Activated T-helper 17 cell treated with anti-CD3 and anti-CD28 coated beads, Interleukin-2, amount 50 U/mL, for 72 hours (primary cell): ENCODE measurements at regions not wholly inside any gene's neighbourhood (a gene's known extent, or its start where the extent isn't known, plus 50 kb on each side); places are given as distances from the start of the nearest gene placed in this dataset.
"Not testable (repeated sequence)": the region's sequence is repeated elsewhere in the genome, so short reads cannot be mapped to it uniquely, and the experiment has no call there.

Source experiments
- ATAC-seq: fragments of 150-1000 bp; cut with Tn5 transposase; replicated peaks from 2 replicates; pipeline ENCODE4 v1.10.0; 2021; ENCODE audit warnings: mild to moderate bottlenecking, moderate library complexity
- H3K27ac Mint-ChIP-seq: one replicate; pipeline ENCODE4 v1.8.0; 2022; ENCODE audit warnings: mixed read lengths
- H3K27me3 Mint-ChIP-seq: one replicate; pipeline ENCODE4 v1.8.0; 2022; ENCODE audit warnings: mixed read lengths
- H3K36me3 Mint-ChIP-seq: one replicate; pipeline ENCODE4 v1.8.0; 2022; ENCODE audit warnings: low read depth, mild to moderate bottlenecking, mixed read lengths
- H3K4me1 Mint-ChIP-seq: one replicate; pipeline ENCODE4 v1.8.0; 2022; ENCODE audit warnings: mixed read lengths
- H3K4me3 Mint-ChIP-seq: one replicate; pipeline ENCODE4 v1.8.0; 2022; ENCODE audit warnings: mild to moderate bottlenecking, mixed read lengths
- H3K9me3 Mint-ChIP-seq: one replicate; pipeline ENCODE4 v1.8.0; 2022; ENCODE audit warnings: mixed read lengths

DNA sequence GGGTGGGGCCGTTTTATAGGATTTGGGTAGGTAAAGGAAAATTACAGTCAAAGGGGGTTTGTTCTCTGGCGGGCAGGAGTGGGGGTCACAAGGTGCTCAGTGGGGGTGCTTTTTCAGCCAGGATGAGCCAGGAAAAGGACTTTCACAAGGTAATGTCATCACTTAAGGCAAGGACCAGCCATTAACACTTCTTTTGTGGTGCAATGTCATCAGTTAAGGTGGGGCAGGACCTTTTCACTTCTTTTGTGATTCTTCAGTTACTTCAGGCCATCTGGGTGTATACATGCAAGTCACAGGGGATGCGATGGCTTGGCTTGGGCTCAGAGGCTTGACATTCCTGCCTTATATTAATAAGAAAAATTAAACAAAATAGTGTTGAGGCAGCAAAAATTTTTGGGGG lies 200.1 kb upstream of the TRPC7 start:
- not testable (repeated sequence) for H3K4me1 Mint-ChIP-seq, H3K27me3 Mint-ChIP-seq, H3K36me3 Mint-ChIP-seq, H3K4me3 Mint-ChIP-seq, ATAC-seq, H3K27ac Mint-ChIP-seq, H3K9me3 Mint-ChIP-seq

- H3K27me3 Mint-ChIP-seq, H3K4me3 Mint-ChIP-seq, H3K27ac Mint-ChIP-seq, H3K4me1 Mint-ChIP-seq, ATAC-seq, H3K9me3 Mint-ChIP-seq, H3K36me3 Mint-ChIP-seq: not testable (repeated sequence)
Observed at GRCh38 chr5:136565050-136565449, 199.7 kb upstream of the TRPC7 start.

DNA sequence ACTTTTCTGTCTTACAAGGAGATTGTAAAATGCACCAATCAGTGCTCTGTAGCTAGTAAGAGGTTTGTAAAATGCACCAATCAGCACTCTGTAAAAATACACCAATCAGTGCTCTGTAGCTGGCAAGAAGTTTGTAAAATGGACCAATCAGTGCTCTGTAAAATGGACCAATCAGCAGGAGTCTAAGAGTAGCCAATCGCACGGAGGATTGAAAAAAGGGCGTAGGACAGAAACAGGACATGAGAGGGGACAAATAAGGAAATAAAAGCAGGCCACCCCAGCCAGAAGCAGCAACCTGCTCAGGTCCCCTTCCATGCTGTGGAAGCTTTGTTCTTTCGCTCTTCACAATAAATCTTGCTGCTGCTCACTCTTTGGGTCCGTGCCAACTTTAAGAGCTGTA lies 199.1 kb upstream of the TRPC7 start:
- H3K27me3 Mint-ChIP-seq, H3K9me3 Mint-ChIP-seq, ATAC-seq, H3K27ac Mint-ChIP-seq, H3K4me1 Mint-ChIP-seq, H3K36me3 Mint-ChIP-seq, H3K4me3 Mint-ChIP-seq: not testable (repeated sequence)

DNA sequence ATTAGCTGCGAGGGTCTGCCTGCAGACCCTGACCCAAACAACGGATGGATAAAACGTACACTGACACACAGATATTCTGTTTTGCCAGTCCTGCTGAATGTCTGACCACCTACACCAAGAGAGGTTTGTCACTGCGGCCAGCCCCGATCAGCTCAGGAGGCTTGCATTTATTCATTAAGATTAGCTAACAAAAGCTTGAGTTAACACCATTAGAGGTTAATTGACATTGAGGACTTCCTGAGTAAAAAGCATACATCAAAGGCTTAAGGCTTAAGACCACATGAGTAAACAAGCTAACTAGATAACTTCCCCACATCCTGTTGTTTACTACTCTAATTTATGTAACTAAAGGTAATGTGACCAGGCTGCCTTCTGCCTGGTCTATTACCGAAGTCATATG lies 198.1 kb upstream of the TRPC7 start:
- Mint-ChIP-seq H3K9me3 (peaks cover 5% of the 10 kb centered on the region), H3K27ac (no peak overlapping the region), H3K4me1 (no peaks in the 10 kb centered on the region), H3K27me3 (no peaks in the 10 kb centered on the region), H3K36me3 (no peaks in the 10 kb centered on the region), H3K4me3 (no peak overlapping the region)
- no peak for ATAC-seq

DNA sequence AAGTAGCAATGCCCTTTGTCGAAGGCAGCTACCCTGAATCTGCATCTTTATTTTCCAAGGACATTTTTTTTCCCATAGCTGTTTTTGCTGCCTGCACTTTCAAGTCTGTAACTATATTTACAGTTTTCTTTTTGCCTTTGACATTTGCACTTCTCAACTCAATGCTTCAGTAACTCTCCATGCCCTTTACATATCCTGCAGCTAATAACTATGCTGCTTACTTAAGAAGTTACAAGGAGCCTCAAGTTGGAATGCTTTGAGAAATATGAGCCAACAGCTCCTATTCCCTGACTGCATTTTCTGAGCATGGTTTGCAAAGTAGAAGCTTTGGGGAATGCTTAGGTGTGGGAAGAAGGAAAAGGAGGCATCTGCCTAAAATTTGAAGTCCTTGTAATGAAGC lies 194.8 kb upstream of the TRPC7 start:
- ATAC-seq = no peak
- H3K4me1 Mint-ChIP-seq = no peaks in the 10 kb centered on the region
- H3K27ac Mint-ChIP-seq = no peak overlapping the region

DNA sequence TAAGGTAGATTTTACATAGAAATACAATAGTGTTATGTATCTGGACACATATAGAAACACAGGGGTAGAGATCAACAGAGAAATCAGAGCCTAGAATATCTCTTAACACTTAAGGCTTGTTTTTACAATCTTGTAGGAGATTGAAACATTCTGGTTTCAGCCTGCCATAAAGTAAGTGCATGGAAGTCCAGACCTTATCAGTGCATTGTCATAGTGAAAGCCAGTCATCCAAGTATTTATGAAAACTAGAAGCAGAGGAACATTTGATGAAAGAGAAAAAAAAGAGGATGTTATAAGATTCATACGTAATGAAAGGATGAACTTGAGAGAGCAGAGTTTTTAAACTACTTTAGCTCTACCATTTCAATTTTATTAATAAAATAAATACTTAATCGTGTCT lies 194.3 kb upstream of the TRPC7 start:
- Mint-ChIP-seq H3K27ac (no peak overlapping the region), H3K4me3 (no peak overlapping the region), H3K4me1 (no peaks in the 10 kb centered on the region), H3K36me3 (no peaks in the 10 kb centered on the region), H3K9me3 (peaks cover 12% of the 10 kb centered on the region), H3K27me3 (no peaks in the 10 kb centered on the region)
- ATAC-seq = no peak

More for the DNA sequence above, 194.8 kb upstream of the TRPC7 start:
- no peaks in the 10 kb centered on the region for H3K36me3 Mint-ChIP-seq
- peaks cover 8% of the 10 kb centered on the region for H3K9me3 Mint-ChIP-seq
- H3K27me3 Mint-ChIP-seq = no peaks in the 10 kb centered on the region
- H3K4me3 Mint-ChIP-seq = no peak overlapping the region

GRCh38 chr5:136547096-136547495 lies 181.8 kb upstream of the TRPC7 start:
- H3K9me3 Mint-ChIP-seq, H3K27ac Mint-ChIP-seq, H3K4me3 Mint-ChIP-seq, H3K36me3 Mint-ChIP-seq, H3K27me3 Mint-ChIP-seq, ATAC-seq, H3K4me1 Mint-ChIP-seq: not testable (repeated sequence)

- H3K36me3 Mint-ChIP-seq, H3K27me3 Mint-ChIP-seq, H3K9me3 Mint-ChIP-seq, H3K4me3 Mint-ChIP-seq, H3K4me1 Mint-ChIP-seq, H3K27ac Mint-ChIP-seq, ATAC-seq: not testable (repeated sequence)
Observed at GRCh38 chr5:136546441-136546840, 181.1 kb upstream of the TRPC7 start.

DNA sequence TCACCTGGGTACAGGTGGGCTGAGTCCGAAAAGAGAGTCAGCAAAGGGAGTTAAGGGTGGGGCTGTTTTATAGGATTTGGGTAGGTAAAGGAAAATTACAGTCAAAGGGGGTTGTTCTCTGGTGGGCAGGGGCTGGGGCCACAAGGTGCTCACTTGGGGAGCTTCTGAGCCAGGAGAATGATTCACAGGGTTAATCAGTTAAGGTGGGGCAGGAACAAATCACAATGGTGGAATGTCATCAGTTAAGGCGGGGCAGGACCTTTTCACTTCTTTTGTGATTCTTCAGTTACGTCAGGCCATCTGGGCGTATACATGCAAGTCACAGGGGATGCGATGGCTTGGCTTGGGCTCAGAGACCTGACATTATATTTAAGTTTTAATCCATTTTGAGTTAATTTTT lies 179.7 kb upstream of the TRPC7 start:
- ATAC-seq, H3K9me3 Mint-ChIP-seq, H3K4me3 Mint-ChIP-seq, H3K36me3 Mint-ChIP-seq, H3K4me1 Mint-ChIP-seq, H3K27ac Mint-ChIP-seq, H3K27me3 Mint-ChIP-seq: not testable (repeated sequence)

DNA sequence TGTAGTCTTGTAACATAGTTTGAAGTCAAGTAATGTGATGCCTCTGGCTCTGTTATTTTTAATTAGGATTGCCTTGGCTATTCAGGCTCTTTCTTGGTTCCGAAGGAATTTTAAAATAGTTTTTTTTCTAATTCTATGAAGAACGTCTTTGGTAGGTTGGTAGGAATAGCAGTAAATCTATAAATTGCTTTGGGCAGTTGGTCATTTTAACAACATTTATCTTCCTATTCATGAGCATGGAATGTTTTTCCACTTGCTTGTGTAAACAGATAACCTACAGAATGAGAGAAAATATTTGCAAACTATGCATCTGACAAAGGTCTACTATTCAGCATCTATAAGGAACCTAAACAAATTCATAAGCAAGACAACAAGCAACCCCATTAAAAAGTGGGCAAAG lies 173.2 kb upstream of the TRPC7 start:
- H3K4me3 Mint-ChIP-seq = no peak overlapping the region
- no peaks in the 10 kb centered on the region for H3K9me3 Mint-ChIP-seq
- no peaks in the 10 kb centered on the region for H3K36me3 Mint-ChIP-seq
- H3K4me1 Mint-ChIP-seq = no peaks in the 10 kb centered on the region
- no peaks in the 10 kb centered on the region for H3K27me3 Mint-ChIP-seq
- ATAC-seq = no peak
- H3K27ac Mint-ChIP-seq = no peak overlapping the region

- Mint-ChIP-seq H3K36me3 (no peaks in the 10 kb centered on the region), H3K9me3 (no peaks in the 10 kb centered on the region), H3K4me3 (no peak overlapping the region), H3K27ac (no peak overlapping the region), H3K27me3 (no peaks in the 10 kb centered on the region), H3K4me1 (no peaks in the 10 kb centered on the region)
- no peak for ATAC-seq
Observed at GRCh38 chr5:136529081-136529480, 163.7 kb upstream of the TRPC7 start.

DNA sequence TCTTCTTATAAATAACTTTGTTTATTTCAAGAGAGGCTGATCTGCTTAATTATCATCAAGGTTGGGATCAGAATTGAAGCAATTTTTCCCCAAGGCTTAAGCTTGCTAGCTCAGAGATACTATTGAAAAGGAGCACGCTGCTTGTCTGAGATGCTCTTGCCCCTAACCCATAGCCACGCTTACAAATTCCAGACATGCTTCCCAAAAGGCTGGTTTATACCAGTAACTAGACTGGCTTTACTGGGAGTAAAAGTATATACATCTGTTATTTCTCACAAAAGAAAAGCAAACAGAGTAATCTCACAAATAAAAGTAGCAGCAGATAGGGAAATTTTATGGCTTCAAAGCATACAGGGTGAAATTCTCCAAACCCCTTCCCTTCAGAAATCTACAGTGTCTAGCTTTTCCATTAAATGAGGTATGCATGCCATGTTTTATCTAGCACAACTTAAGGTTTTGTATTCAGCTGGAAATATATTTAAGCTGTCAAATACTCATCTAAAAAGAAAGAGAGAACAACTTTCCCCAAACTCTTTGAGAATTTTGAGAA lies 163.2 kb upstream of the TRPC7 start:
- Mint-ChIP-seq H3K27me3 (no peaks in the 10 kb centered on the region), H3K9me3 (no peaks in the 10 kb centered on the region), H3K27ac (no peak overlapping the region), H3K4me1 (no peaks in the 10 kb centered on the region), H3K4me3 (no peak overlapping the region), H3K36me3 (no peaks in the 10 kb centered on the region)
- ATAC-seq = no peak

GRCh38 chr5:136527311-136527710 lies 162.0 kb upstream of the TRPC7 start:
- no peak for ATAC-seq
- no peaks in the 10 kb centered on the region for H3K36me3 Mint-ChIP-seq
- no peaks in the 10 kb centered on the region for H3K9me3 Mint-ChIP-seq
- no peaks in the 10 kb centered on the region for H3K27me3 Mint-ChIP-seq
- H3K4me3 Mint-ChIP-seq = no peak overlapping the region
- H3K4me1 Mint-ChIP-seq = no peaks in the 10 kb centered on the region
- H3K27ac Mint-ChIP-seq = no peak overlapping the region

GRCh38 chr5:136526791-136527190 lies 161.4 kb upstream of the TRPC7 start:
- no peaks in the 10 kb centered on the region for H3K27me3 Mint-ChIP-seq

DNA sequence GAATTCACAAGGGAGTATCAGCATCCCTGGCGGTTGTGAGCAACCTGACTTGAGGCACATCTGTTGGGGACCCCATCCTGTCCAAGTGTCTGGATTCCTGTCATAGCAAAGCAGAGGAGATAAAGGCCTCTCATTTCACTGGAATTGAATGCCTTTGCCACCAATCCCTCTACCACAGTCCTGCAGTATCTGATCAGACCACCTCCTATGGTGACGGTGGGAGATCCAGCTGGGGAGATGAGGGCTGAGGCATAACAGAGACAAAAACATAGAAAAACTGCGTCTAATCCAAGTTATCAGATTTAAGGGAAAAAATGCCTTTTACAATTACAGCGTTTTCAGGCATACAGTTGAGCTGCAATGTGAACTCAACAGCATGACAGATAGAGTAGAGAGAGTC lies 160.7 kb upstream of the TRPC7 start:
- no peak for ATAC-seq

More at GRCh38 chr5:136526791-136527190, 161.4 kb upstream of the TRPC7 start:
- no peak overlapping the region for H3K27ac Mint-ChIP-seq
- no peak overlapping the region for H3K4me3 Mint-ChIP-seq
- no peak for ATAC-seq
- no peaks in the 10 kb centered on the region for H3K9me3 Mint-ChIP-seq
- H3K36me3 Mint-ChIP-seq = no peaks in the 10 kb centered on the region
- H3K4me1 Mint-ChIP-seq = no peaks in the 10 kb centered on the region

DNA sequence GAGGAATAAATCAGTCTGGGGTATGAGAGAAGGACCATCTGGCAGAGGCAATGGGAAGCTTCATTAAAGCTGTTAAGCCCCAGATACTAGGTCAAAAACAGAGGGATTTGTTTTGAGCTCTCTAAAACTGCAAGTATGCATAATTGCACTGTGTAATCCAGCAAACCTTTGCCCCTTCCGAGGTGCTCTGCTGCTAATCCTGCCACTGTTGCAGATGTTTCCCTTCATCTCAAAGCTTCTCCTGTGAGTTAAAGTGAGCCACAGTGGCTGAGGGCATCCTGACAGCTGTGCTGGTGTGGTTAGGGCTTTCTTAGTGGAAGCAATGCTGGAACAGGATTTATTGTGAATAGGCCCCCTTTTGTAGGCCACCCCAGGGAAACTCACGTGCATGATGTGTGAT lies 160.3 kb upstream of the TRPC7 start:
- Mint-ChIP-seq H3K27me3 (peaks cover 3% of the 10 kb centered on the region), H3K4me3 (no peak overlapping the region), H3K9me3 (peaks cover 4% of the 10 kb centered on the region), H3K4me1 (no peaks in the 10 kb centered on the region), H3K27ac (no peak overlapping the region), H3K36me3 (no peaks in the 10 kb centered on the region)
- ATAC-seq = no peak

More for the DNA sequence above, 160.7 kb upstream of the TRPC7 start:
- H3K27me3 Mint-ChIP-seq = peaks cover 3% of the 10 kb centered on the region
- H3K4me3 Mint-ChIP-seq = no peak overlapping the region
- H3K36me3 Mint-ChIP-seq = no peaks in the 10 kb centered on the region
- no peaks in the 10 kb centered on the region for H3K4me1 Mint-ChIP-seq
- H3K27ac Mint-ChIP-seq = no peak overlapping the region
- peaks cover 4% of the 10 kb centered on the region for H3K9me3 Mint-ChIP-seq
